Mucosa of descending colon (tissue), 3 donors: ENCODE measurements at regions not wholly inside any gene's neighbourhood (a gene's known extent, or its start where the extent isn't known, plus 50 kb on each side); places are given as distances from the start of the nearest gene placed in this dataset.

Experiments
- ATAC-seq: fragments of 200-7000 bp; cut with Tn5 transposase; one replicate; pipeline ENCODE4 v1.9.1; 2020; ENCODE audit warnings: mild to moderate bottlenecking, moderate library complexity
- DNase-seq, 3 donors: peaks; one replicate each; pipeline ENCODE4 v3.0.0-alpha.2; 2020
- H3K36me3 ChIP-seq: fragments of 200-600 bp; one replicate; pipeline ENCODE4 v1.8.0; 2021; ENCODE audit warnings: low read depth, mild to moderate bottlenecking
- H3K4me1 ChIP-seq: fragments of 200-600 bp; one replicate; pipeline ENCODE4 v1.8.0; 2021; ENCODE audit warnings: low read depth, mild to moderate bottlenecking
- H3K4me3 ChIP-seq: fragments of 200-600 bp; one replicate; pipeline ENCODE4 v1.8.0; 2021; ENCODE audit warnings: mild to moderate bottlenecking
- H3K9me3 ChIP-seq: fragments of 200-600 bp; one replicate; pipeline ENCODE4 v1.8.0; 2021; ENCODE audit warnings: mild to moderate bottlenecking
- intact Hi-C, 2 donors: fragments of 100-400 bp; cut with DNase I in 1 of 2; cut with micrococcal nuclease in 1 of 2; formaldehyde crosslinking; loops; one replicate each; pipeline versions ENCODE4 v1.11.0 to v1.11.1; 2022; cut with DNase I, micrococcal nuclease
- TF ChIP-seq, protein P1 (sequence below): fragments of 200-600 bp; IDR thresholded peaks from one replicate; pipeline ENCODE4 v1.8.0; 2022; ENCODE audit warnings: antibody characterized with exemption, mild to moderate bottlenecking
- donor health status: DM: no; HTN: no; CAD: no; lungs with moderate emphysema.
- donor health status: DM: no; HTN: no; CAD: no.
- donor health status: DM: no; HTN: yes; CAD: no.

- intact Hi-C loops: no loop called here
- Histone ChIP-seq H3K4me3 (no peak overlapping the region), H3K36me3 (no peaks in the 10 kb centered on the region), H3K9me3 (no peaks in the 10 kb centered on the region), H3K4me1 (no peaks in the 10 kb centered on the region)
- DNase-seq (no peak), ATAC-seq (no peak)
- TF ChIP-seq, protein P1, sequence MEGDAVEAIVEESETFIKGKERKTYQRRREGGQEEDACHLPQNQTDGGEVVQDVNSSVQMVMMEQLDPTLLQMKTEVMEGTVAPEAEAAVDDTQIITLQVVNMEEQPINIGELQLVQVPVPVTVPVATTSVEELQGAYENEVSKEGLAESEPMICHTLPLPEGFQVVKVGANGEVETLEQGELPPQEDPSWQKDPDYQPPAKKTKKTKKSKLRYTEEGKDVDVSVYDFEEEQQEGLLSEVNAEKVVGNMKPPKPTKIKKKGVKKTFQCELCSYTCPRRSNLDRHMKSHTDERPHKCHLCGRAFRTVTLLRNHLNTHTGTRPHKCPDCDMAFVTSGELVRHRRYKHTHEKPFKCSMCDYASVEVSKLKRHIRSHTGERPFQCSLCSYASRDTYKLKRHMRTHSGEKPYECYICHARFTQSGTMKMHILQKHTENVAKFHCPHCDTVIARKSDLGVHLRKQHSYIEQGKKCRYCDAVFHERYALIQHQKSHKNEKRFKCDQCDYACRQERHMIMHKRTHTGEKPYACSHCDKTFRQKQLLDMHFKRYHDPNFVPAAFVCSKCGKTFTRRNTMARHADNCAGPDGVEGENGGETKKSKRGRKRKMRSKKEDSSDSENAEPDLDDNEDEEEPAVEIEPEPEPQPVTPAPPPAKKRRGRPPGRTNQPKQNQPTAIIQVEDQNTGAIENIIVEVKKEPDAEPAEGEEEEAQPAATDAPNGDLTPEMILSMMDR: no peak
These were observed 1099.7 kb downstream of the BCL11B start for GRCh38 chr14:98172243-98172778.

- Histone ChIP-seq H3K36me3 (no peaks in the 10 kb centered on the region), H3K4me1 (no peaks in the 10 kb centered on the region), H3K9me3 (no peaks in the 10 kb centered on the region), H3K4me3 (no peak overlapping the region)
- TF ChIP-seq, protein P1: no peak
- intact Hi-C loops: no loop called here
- ATAC-seq (peak; percentile 67), DNase-seq (peak; percentile 55 to 68 (median 56))
These were observed 1098.7 kb downstream of the BCL11B start for GRCh38 chr14:98173305-98173704.

DNA sequence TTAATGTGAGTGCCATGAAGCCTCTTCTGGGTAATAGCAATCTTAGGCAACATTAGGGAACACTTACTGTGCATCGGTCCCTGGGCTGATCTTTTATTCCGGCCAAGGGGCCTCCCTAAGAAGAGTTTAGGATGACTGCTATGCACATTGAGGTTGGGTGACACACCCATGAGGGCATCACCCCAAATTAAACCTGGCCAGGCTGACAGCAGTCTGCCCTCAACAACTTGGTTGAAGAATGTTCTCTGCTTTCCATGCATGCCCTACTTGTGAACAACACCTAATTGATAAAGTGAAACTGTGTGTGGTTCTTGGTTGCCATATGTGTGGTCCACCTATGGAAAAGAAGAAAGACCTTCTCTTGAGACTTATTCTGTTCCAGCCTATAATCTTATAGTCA lies 1098.0 kb downstream of the BCL11B start:
- Histone ChIP-seq H3K4me1 (no peaks in the 10 kb centered on the region), H3K36me3 (no peaks in the 10 kb centered on the region), H3K4me3 (no peak overlapping the region), H3K9me3 (no peaks in the 10 kb centered on the region)
- TF ChIP-seq, protein P1: no peak
- intact Hi-C loops: no loop called here
- DNase-seq (no peak), ATAC-seq (no peak)

DNA sequence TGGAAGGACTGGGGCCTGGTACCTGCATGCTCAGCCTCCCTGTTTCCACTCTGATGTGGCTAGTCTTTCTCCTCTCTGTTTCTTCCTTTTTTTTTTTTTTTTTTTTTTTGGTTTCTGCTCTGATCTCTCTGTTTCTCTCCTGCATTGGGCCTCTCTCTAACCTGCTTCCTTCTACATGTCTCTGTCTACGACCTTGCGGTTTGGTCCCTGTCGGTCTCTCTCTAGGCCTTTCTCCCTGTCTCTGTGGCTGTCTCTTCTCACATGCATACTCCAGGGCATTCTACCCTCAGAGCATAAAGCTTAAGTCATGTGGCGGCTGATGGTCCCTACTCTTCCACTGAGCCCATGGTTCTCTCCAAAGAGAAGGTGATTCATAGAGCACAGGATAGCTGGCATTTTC lies 1096.6 kb downstream of the BCL11B start:
- TF ChIP-seq, protein P1: no peak
- no peak for DNase-seq
- no peaks in the 10 kb centered on the region for H3K4me1 ChIP-seq
- no peaks in the 10 kb centered on the region for H3K36me3 ChIP-seq
- ATAC-seq: peak; percentile 13
- intact Hi-C loops: no loop called here
- no peak overlapping the region for H3K4me3 ChIP-seq
- no peaks in the 10 kb centered on the region for H3K9me3 ChIP-seq

- ATAC-seq (no peak), DNase-seq (no peak)
- intact Hi-C loops: no loop called here
- Histone ChIP-seq H3K36me3 (no peaks in the 10 kb centered on the region), H3K4me3 (no peak overlapping the region), H3K4me1 (no peaks in the 10 kb centered on the region), H3K9me3 (no peaks in the 10 kb centered on the region)
- TF ChIP-seq, protein P1: no peak
These were observed 1096.1 kb downstream of the BCL11B start for GRCh38 chr14:98175881-98176280.

GRCh38 chr14:98176892-98177291 lies 1095.1 kb downstream of the BCL11B start:
- no peak for DNase-seq
- intact Hi-C loops: no loop called here
- H3K9me3 ChIP-seq: no peaks in the 10 kb centered on the region
- no peaks in the 10 kb centered on the region for H3K4me1 ChIP-seq
- no peak overlapping the region for H3K4me3 ChIP-seq
- ATAC-seq: no peak
- no peaks in the 10 kb centered on the region for H3K36me3 ChIP-seq
- TF ChIP-seq, protein P1: no peak
